ENCODE measurements at regions not wholly inside any gene's neighbourhood (a gene's known extent, or its start where the extent isn't known, plus 50 kb on each side); places are given as distances from the start of the nearest gene placed in this dataset.

- no peaks in the 10 kb centered on the region for H3K36me3 ChIP-seq (ENCODE audit: low read depth)
- H3K4me3 ChIP-seq: no peak overlapping the region
- no peaks in the 10 kb centered on the region for H3K9me3 ChIP-seq
- no peak for ATAC-seq
- no peaks in the 10 kb centered on the region for H3K4me1 ChIP-seq (ENCODE audit: low read depth)
- DNase-seq: no peak
- no peak for TF ChIP-seq CTCF (IDR thresholded peaks at IDR 0.05)
- intact Hi-C loops (cut with DNase I, micrococcal nuclease): no loop called here
Measured at GRCh38 chr13:24613755-24614154, 66.5 kb upstream of the ATP12A start.

- Histone ChIP-seq H3K9me3 (no peaks in the 10 kb centered on the region), H3K36me3 (ENCODE audit: low read depth) (no peaks in the 10 kb centered on the region), H3K4me1 (ENCODE audit: low read depth) (no peaks in the 10 kb centered on the region), H3K4me3 (no peak overlapping the region)
- DNase-seq (no peak), ATAC-seq (no peak)
- TF ChIP-seq CTCF (IDR thresholded peaks at IDR 0.05): no peak
- intact Hi-C loops (cut with DNase I, micrococcal nuclease): no loop called here
Measured at GRCh38 chr13:24614306-24615080, 65.7 kb upstream of the ATP12A start.

GRCh38 chr13:24615114-24615513, 65.1 kb upstream of the ATP12A start:
- TF ChIP-seq CTCF (IDR thresholded peaks at IDR 0.05): no peak
- H3K9me3 ChIP-seq: no peaks in the 10 kb centered on the region
- ATAC-seq (no peak), DNase-seq (no peak)
- no peaks in the 10 kb centered on the region for H3K4me1 ChIP-seq (ENCODE audit: low read depth)
- no peak overlapping the region for H3K4me3 ChIP-seq
- intact Hi-C loops (cut with DNase I, micrococcal nuclease): no loop called here
- H3K36me3 ChIP-seq (ENCODE audit: low read depth): no peaks in the 10 kb centered on the region

- ATAC-seq (no peak), DNase-seq (no peak)
- no peaks in the 10 kb centered on the region for H3K4me1 ChIP-seq (ENCODE audit: low read depth)
- no peak overlapping the region for H3K4me3 ChIP-seq
- TF ChIP-seq CTCF (IDR thresholded peaks at IDR 0.05): no peak
- H3K36me3 ChIP-seq (ENCODE audit: low read depth): no peaks in the 10 kb centered on the region
- no peaks in the 10 kb centered on the region for H3K9me3 ChIP-seq
- intact Hi-C loops (cut with DNase I, micrococcal nuclease): no loop called here
Measured at GRCh38 chr13:24615911-24616472, 64.2 kb upstream of the ATP12A start.

- no peak for TF ChIP-seq CTCF (IDR thresholded peaks at IDR 0.05)
- H3K4me3 ChIP-seq: no peak overlapping the region
- no peaks in the 10 kb centered on the region for H3K4me1 ChIP-seq (ENCODE audit: low read depth)
- DNase-seq (no peak), ATAC-seq (no peak)
- intact Hi-C loops (cut with DNase I, micrococcal nuclease): no loop called here
- H3K9me3 ChIP-seq: no peaks in the 10 kb centered on the region
- no peaks in the 10 kb centered on the region for H3K36me3 ChIP-seq (ENCODE audit: low read depth)
Measured at GRCh38 chr13:24616514-24616913, 63.7 kb upstream of the ATP12A start.

All from mucosa of descending colon (tissue), 3 donors.